Parathyroid adenoma (tissue), 2 donors: ENCODE measurements at regions not wholly inside any gene's neighbourhood (a gene's known extent, or its start where the extent isn't known, plus 50 kb on each side); places are given as distances from the start of the nearest gene placed in this dataset.

Experiments used
- H2AFZ ChIP-seq: fragments of 300-600 bp; sonication (generic); one replicate; pipeline ENCODE4 v1.7.0; 2017; ENCODE audit warnings: antibody characterized with exemption, mild to moderate bottlenecking
- H3K27ac ChIP-seq: fragments of 300-600 bp; sonication (generic); one replicate; pipeline ENCODE4 v1.7.0; 2017
- H3K27me3 ChIP-seq: fragments of 300-600 bp; sonication (generic); one replicate; pipeline ENCODE4 v1.7.0; 2017; ENCODE audit warnings: low read length; ENCODE audit not compliant: control insufficient read depth, insufficient read depth
- H3K36me3 ChIP-seq: fragments of 300-600 bp; sonication (generic); one replicate; pipeline ENCODE4 v1.7.0; 2017; ENCODE audit warnings: low read length; ENCODE audit not compliant: control insufficient read depth, insufficient read depth
- H3K4me1 ChIP-seq: fragments of 300-600 bp; sonication (generic); one replicate; pipeline ENCODE4 v1.7.0; 2017; ENCODE audit warnings: control low read depth
- H3K4me2 ChIP-seq: fragments of 300-600 bp; sonication (generic); one replicate; pipeline ENCODE4 v1.7.0; 2017; ENCODE audit warnings: low read length
- H3K4me3 ChIP-seq: fragments of 300-600 bp; sonication (generic); one replicate; pipeline ENCODE4 v1.7.0; 2017; ENCODE audit warnings: low read depth, low read length
- H3K79me2 ChIP-seq: fragments of 300-600 bp; sonication (generic); one replicate; pipeline ENCODE4 v1.7.0; 2017; ENCODE audit warnings: control low read depth
- H3K9ac ChIP-seq: fragments of 300-600 bp; sonication (generic); one replicate; pipeline ENCODE4 v1.7.0; 2017; ENCODE audit warnings: mild to moderate bottlenecking
- H3K9me3 ChIP-seq: fragments of 300-600 bp; sonication (generic); one replicate; pipeline ENCODE4 v1.7.0; 2017; ENCODE audit warnings: low read length; ENCODE audit not compliant: control insufficient read depth
- CTCF ChIP-seq: fragments of 300-600 bp; sonication (generic); IDR thresholded peaks from one replicate; pipeline ENCODE4 v1.7.0; 2017; ENCODE audit warnings: antibody characterized with exemption, mild to moderate bottlenecking
- donor health status: primary hyperparathyroidism.

GRCh38 chr15:91699741-91700140, 153.8 kb upstream of the SLCO3A1 start:
- Histone ChIP-seq H3K4me2 (no peak overlapping the region), H3K27ac (no peak overlapping the region)
- TF ChIP-seq CTCF, result no peak

GRCh38 chr15:91703274-91703673, 150.2 kb upstream of the SLCO3A1 start:
- Histone ChIP-seq H2AFZ (no peak overlapping the region), H3K36me3 (no peaks in the 10 kb centered on the region), H3K79me2 (no peaks in the 10 kb centered on the region), H3K4me3 (no peak overlapping the region), H3K9me3 (no peaks in the 10 kb centered on the region), H3K27me3 (no peaks in the 10 kb centered on the region), H3K9ac (no peak overlapping the region), H3K4me2 (no peak overlapping the region), H3K27ac (no peak overlapping the region), H3K4me1 (no peaks in the 10 kb centered on the region)
- TF ChIP-seq CTCF, result no peak

More at GRCh38 chr15:91699741-91700140, 153.8 kb upstream of the SLCO3A1 start:
- Histone ChIP-seq H3K4me1 (no peaks in the 10 kb centered on the region), H3K9me3 (no peaks in the 10 kb centered on the region), H3K36me3 (no peaks in the 10 kb centered on the region), H3K4me3 (no peak overlapping the region), H3K79me2 (no peaks in the 10 kb centered on the region), H2AFZ (no peak overlapping the region), H3K9ac (no peak overlapping the region), H3K27me3 (no peaks in the 10 kb centered on the region)

- H3K36me3 ChIP-seq, result no peaks in the 10 kb centered on the region
- H3K4me1 ChIP-seq, result no peaks in the 10 kb centered on the region
- no peaks in the 10 kb centered on the region for H3K79me2 ChIP-seq
- H3K27me3 ChIP-seq, result no peaks in the 10 kb centered on the region
- TF ChIP-seq CTCF, result no peak
- H3K4me3 ChIP-seq, result no peak overlapping the region
- H3K4me2 ChIP-seq, result no peak overlapping the region
- H3K27ac ChIP-seq, result no peak overlapping the region
- no peak overlapping the region for H2AFZ ChIP-seq
- no peak overlapping the region for H3K9ac ChIP-seq
- H3K9me3 ChIP-seq, result no peaks in the 10 kb centered on the region
Observed at GRCh38 chr15:91704343-91704742, 149.2 kb upstream of the SLCO3A1 start.

- no peaks in the 10 kb centered on the region for H3K79me2 ChIP-seq
- no peak overlapping the region for H2AFZ ChIP-seq
- no peaks in the 10 kb centered on the region for H3K27me3 ChIP-seq
- peak; percentile 72 for TF ChIP-seq CTCF
- no peaks in the 10 kb centered on the region for H3K4me1 ChIP-seq
- H3K9me3 ChIP-seq, result no peaks in the 10 kb centered on the region
- H3K27ac ChIP-seq, result no peak overlapping the region
- H3K4me3 ChIP-seq, result no peak overlapping the region
- H3K9ac ChIP-seq, result no peak overlapping the region
- H3K4me2 ChIP-seq, result no peak overlapping the region
- no peaks in the 10 kb centered on the region for H3K36me3 ChIP-seq
Observed at GRCh38 chr15:91706322-91707032, 147.0 kb upstream of the SLCO3A1 start.

GRCh38 chr15:91710080-91710698, 143.3 kb upstream of the SLCO3A1 start:
- H3K9ac ChIP-seq, result no peak overlapping the region
- H3K27me3 ChIP-seq, result no peaks in the 10 kb centered on the region
- no peaks in the 10 kb centered on the region for H3K4me1 ChIP-seq

More at GRCh38 chr15:91710080-91710698, 143.3 kb upstream of the SLCO3A1 start:
- no peak overlapping the region for H2AFZ ChIP-seq
- H3K79me2 ChIP-seq, result no peaks in the 10 kb centered on the region
- TF ChIP-seq CTCF, result no peak
- no peak overlapping the region for H3K4me2 ChIP-seq
- H3K27ac ChIP-seq, result no peak overlapping the region
- no peak overlapping the region for H3K4me3 ChIP-seq
- no peaks in the 10 kb centered on the region for H3K36me3 ChIP-seq
- no peaks in the 10 kb centered on the region for H3K9me3 ChIP-seq
